ENCODE measurements at regions not wholly inside any gene's neighbourhood (a gene's known extent, or its start where the extent isn't known, plus 50 kb on each side); places are given as distances from the start of the nearest gene placed in this dataset.

GRCh38 chr2:41736105-41736567 is 311.7 kb upstream of the PKDCC start:
- no peak for DNase-seq

DNA sequence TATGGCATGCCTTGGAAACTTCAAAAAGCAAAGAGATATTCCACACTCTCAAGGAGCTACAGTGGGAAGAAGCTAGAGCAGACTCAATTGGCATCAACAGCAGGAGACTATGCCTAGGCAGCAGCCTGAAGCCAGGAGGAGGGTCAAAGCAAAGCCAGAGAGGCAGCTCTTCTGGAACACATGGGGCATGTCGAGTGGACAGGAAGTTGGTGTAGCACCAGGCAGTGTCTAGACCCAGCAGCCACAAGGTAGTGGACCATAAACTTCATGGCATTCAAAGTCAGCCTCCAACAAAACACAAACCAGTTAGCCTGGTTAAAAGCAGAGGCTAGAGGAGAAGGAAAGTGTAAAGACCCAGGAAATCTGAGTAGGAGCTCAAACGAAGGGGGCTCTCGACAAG is 311.2 kb upstream of the PKDCC start:
- DNase-seq: no peak

DNA sequence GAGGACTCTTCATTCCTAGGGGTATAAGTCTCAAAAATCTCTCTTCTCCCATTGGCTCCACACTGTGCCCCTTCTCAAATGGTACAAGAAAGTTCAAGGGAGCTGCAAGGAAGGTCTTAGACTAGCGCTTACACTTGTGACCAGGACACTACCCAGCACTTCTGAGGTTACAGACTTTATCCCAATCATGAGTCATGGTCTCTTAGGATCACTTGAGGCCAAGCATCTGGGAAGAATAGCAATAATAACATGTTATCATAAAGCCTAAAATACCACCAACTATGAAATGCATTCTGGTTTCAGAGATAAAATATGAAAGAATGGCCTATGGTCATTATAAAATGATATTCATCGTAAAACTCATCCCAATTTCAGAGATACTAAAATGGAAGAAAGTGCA is 309.9 kb upstream of the PKDCC start:
- DNase-seq: no peak

DNA sequence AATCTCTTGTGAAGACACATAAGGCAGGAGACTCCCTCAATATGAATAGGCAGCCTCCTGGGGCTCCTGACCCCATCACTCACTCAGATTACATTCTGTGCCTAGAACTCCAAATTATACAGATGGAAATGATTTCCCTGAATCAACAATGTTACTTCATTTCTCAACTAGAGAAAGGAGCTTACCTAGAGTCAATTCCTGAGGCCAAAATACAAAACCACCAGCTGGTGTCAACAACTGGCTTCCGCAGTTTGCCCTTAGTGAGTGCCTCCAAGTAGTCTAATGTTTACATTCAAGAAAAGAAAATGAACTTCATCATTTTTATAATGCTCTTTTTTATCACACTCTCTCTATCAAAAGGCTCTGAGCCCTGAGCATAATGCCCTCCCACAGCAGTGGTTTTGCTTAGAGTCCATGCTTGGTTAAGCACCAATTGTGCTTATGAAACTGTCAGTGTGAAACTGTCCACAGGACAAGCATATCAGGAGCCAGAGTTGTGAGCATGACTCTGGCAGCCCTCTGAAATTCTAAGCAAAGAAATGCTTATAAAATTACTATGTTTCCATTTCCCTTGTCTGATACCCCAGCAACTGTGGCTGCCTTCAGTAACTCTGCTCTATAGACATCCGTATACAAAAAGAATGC is 305.7 kb upstream of the PKDCC start:
- DNase-seq: no peak

DNA sequence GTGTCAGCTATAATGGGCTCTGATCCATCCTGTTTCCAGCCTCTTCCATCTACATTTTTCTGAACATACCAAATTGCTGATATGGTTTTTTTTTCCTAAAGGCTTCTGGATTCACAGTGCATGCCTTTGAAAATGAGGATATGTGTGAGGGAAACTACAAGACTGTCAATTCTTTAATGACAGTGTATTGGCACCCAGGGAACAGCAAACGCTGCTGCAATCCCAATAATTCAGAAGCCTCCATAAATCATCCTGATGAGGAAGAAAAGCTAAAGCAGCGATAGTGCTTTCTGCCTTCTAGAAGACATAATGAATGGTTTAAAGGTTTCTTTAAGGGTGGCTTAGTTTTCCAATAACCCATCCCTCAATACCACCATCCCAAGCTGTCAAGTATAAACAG is 304.5 kb upstream of the PKDCC start:
- DNase-seq: no peak

DNA sequence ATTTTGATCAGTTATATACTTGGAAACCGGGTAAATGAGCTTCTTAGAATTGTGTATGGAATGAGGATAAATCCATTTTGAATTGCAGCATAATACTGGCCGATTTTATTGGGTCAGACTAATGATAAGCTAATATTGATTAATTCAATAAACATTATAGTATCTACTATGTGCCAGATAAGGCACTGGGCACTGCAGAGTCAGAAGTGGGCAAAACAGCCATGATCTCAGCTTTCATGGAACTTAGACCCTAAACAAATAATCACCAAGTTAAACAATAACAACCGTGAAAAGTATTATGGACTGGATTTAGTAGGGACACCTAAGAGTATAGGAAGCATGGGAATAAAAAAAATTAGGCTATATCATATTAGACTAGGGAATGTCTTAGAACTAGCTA is 297.0 kb upstream of the PKDCC start:
- no peak for DNase-seq

- DNase-seq: no peak
These were observed 287.9 kb upstream of the PKDCC start for GRCh38 chr2:41759880-41760279.

- no peak for DNase-seq
These were observed 284.7 kb upstream of the PKDCC start for GRCh38 chr2:41763141-41763540.

DNA sequence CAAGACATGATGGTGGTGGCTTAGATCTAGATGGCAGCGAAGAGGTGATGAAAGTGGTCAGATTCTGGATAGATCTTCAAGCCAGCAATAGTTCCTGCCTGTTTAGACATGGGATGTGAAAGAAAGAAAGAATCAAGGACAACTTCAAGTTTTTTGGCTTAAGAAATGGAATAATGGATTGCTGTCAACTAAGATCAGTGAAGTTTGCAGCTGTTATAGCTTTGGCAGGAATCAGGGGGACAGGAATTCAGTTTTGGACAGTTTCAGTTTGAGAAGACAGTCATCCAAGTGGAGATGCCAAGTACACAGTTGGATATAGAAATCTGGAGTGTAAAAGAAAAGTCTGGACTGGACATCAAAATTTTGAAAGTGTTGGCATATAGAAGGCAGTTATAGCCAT is 283.7 kb upstream of the PKDCC start:
- DNase-seq: no peak

DNA sequence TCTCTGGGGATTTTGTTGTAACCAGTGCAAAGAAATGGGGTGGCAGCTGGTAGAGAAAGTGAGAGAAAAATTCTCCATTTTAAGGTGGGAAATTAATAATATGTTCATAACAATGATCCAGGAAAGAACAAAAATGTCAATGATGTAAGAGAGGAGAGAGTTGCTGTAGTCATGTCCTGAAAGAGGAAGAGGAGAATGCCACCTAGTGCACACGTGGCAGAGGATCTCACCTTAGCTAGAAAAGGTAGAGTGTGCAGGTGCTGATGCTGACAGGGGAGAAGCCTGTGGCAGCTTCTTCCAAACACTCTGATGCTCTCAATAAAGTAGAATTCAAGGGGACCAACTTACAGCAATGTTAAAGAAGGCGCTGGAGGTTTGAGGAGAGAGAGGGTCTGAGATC is 282.9 kb upstream of the PKDCC start:
- no peak for DNase-seq

DNA sequence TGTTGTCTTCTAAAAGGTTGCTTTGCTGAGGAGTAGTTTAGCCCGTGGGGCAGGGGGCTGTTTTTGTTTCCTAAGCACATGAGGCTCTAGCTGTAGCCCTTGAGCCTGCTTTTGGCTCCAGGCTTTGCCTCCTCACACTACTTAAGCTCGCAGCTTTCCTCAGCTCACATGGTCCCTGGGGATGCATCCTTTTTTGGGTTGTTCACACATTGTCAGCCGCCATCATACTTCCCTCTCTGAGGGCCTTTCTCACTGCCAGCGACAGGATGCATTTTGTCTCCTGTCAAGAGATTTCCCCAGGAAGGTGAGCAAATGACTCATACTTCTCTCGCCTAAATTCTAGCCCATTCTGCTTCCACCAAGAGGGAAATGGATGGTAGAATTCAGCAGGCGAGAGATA is 279.5 kb upstream of the PKDCC start:
- DNase-seq: no peak

- DNase-seq: no peak
These were observed 276.1 kb upstream of the PKDCC start for GRCh38 chr2:41771710-41772109.

GRCh38 chr2:41772697-41773096 is 275.1 kb upstream of the PKDCC start:
- DNase-seq: no peak

- DNase-seq: no peak
These were observed 273.7 kb upstream of the PKDCC start for GRCh38 chr2:41774011-41774605.

DNA sequence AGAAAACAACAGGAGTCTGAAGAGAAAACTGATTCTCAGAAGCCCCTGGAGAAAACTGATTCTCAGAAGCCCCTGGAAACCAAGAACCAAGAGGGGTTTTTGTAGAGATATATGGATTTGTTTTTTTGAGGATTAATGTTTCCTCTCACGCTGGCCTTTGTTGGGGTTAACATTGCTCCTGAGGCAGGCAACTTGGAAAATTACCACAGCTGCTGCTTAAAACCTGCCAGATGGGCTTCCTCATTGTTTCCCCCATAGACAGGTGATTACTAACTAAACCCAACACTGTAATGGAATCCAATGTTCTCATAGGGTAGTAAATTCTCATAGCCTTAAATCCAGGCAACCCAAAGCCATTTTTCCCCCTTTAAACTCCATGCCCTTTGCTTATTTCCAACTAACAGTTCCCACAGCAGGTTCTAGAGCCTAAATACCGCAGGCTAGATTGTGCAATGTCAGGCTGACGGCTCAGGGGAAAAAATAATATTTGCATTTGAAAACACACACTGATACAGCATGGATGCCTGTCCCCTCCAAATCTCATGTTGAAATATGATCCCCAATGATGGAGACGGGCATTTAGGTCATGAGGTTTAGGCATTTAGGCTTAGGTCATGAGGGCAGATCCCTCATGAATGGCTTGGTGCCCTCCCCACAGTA is 272.3 kb upstream of the PKDCC start:
- no peak for DNase-seq

- DNase-seq: no peak
These were observed 267.9 kb upstream of the PKDCC start for GRCh38 chr2:41779888-41780287.

DNA sequence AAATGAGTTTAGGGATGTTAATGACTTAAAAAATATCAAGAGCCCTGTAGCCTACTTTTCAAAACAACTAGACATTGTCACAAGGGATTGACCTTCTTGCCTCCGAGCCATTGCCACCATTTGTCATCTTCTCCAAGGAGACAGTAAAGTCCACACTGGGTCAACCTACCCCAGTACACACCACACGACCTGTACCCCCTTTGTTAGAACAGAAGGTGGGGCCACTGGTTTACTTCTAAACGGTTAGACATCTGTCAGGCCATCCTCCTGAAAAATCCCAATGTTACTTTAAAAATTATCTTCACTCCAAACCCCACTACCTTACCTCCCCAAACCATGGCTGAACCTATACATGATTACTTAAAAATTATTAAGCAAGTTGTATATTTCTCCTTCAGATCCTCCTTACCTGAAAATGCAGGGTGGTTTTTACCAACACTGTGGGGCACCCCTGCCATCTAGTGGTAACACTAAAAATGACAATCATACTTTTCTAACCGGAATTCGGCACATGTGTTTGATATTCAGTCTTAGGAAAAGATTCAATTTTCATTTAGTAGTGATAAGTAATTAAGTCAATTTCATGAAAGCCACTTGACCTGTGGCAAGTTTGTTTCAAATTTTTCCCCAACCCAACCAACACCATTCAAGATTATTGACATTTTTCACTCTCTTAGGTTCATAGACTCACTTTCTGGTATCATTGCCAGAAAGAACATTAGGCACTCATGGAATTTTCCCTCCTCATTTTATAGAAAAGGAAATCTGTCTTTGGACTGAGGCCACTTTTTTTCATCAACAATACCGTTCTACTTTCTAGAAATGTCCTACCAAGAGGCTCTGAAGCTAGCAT is 265.3 kb upstream of the PKDCC start:
- DNase-seq: no peak

DNA sequence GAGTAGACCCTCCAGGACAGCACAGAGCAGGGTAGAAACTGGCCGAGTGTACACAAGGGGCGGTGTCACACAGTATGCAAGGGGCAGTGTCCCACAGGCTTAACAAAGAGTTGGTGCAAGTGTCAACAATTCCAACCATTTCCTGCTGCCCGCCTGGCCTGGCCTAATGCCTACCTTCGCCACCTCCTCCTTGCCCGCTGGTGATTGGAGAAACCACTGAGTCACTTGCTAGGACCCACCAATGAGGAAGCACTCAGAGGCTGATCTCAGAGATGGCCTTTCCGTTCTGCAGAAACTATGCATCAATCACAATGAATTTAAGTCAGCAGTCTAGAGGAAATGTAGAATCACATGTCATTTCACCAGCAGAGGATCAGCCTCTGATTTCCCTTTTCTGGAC is 263.3 kb upstream of the PKDCC start:
- no peak for DNase-seq

GRCh38 chr2:41785251-41786022 is 262.4 kb upstream of the PKDCC start:
- DNase-seq: no peak

DNA sequence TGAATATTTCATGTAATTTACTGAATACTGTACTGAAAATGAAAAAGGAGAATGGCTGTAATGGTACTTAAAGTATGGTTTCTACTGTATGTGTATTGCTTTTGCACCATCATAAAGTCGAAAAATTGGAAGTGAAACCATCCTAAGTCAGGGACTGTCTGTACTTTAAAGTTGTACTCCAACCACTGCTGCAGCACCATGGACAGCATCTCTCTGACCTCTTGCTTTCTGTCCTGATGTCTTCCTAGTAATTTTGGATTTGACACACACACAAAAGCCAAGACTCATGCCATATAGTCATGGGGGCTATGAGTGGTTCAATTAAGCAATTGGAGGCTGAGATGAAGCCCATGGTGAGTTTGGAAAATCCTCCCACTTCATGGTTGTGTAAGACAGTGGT is 256.3 kb upstream of the PKDCC start:
- no peak for DNase-seq

- DNase-seq: no peak
These were observed 244.5 kb upstream of the PKDCC start for GRCh38 chr2:41803361-41803760.

DNA sequence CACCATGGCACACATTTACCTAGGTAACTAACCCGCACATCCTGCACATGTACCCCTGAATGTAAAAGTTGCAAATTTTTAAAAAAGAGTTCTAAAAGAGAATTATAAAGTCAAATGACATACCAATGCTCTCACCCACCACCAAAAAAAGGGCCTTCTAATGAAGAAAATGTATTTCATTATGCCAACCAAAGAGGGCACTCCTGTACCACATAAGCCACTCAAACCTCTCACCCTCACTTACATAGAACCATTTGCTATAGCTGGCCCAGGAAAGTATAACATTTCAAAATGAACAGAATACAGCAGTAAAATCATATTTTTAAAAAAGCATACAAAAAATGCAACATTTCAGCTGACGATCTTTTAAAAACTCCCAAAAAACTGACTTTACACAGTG is 241.5 kb upstream of the PKDCC start:
- no peak for DNase-seq

DNA sequence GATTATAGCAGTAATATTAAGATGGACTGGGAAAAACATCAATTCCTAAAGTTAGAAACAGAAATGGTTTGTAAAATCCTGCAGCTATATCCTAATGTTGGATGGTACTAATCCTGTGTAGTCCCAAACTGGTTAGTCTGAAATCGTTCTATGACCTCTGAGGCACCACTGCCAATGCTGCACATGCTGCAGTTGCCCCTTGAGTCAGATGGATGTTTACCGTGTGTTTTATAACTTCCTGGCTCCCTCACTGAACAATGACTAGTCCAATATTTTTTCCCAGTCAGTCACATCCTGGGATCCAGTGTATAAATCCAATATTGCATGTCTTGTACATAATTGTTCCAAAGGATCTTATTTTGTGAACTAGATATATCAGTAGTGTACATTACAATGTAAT is 226.7 kb upstream of the PKDCC start:
- no peak for DNase-seq
